T follicular helper cell (primary cell): ENCODE measurements at regions not wholly inside any gene's neighbourhood (a gene's known extent, or its start where the extent isn't known, plus 50 kb on each side); places are given as distances from the start of the nearest gene placed in this dataset.
"Not testable (repeated sequence)": the region's sequence is repeated elsewhere in the genome, so short reads cannot be mapped to it uniquely, and the experiment has no call there.

ENCODE experiments used
- DNase-seq: peaks from one replicate; pipeline ENCODE4 v3.0.0-alpha.2; 2020; ENCODE audit warnings: low read depth

GRCh38 chr14:53286301-53286700 is 133.2 kb upstream of the DDHD1 start:
- no peak for DNase-seq

DNA sequence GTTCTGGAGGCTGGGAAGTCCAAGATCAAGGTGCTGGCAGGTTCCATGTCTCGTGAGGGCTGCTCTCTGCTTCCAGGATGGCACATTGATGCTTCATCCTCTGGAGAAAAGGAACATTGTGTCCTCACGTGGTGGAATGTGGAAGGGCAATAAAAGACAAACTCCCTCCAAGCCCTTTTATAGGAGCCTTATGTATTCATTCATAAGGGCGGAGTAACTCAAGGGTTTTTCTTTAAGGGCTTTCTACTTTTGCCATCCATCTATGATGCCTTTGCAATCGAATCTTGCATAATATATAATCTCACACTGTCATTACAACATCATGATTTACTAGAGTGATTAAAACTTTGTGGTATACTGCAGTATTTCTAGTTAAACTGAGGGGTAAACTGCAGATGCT is 132.7 kb upstream of the DDHD1 start:
- no peak for DNase-seq

DNA sequence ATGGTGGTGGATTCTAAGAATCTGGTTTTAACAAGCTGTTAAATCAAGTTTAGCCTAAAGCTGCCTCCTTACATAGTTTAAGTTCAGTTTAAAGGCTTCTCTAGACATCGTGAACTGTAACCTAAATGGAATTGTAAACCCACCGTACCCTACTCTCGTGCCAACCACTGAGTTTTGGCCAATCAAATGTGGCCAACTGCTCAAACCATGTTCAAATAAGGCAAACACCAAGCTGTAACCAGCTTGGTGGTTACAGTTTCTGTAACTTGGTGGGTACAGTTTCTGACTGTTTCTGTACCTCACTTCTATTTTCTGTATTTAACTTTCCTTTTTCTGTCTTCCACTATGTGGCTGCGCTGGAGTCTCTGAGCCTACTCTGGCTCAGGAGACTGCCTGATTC is 131.9 kb upstream of the DDHD1 start:
- no peak for DNase-seq

DNA sequence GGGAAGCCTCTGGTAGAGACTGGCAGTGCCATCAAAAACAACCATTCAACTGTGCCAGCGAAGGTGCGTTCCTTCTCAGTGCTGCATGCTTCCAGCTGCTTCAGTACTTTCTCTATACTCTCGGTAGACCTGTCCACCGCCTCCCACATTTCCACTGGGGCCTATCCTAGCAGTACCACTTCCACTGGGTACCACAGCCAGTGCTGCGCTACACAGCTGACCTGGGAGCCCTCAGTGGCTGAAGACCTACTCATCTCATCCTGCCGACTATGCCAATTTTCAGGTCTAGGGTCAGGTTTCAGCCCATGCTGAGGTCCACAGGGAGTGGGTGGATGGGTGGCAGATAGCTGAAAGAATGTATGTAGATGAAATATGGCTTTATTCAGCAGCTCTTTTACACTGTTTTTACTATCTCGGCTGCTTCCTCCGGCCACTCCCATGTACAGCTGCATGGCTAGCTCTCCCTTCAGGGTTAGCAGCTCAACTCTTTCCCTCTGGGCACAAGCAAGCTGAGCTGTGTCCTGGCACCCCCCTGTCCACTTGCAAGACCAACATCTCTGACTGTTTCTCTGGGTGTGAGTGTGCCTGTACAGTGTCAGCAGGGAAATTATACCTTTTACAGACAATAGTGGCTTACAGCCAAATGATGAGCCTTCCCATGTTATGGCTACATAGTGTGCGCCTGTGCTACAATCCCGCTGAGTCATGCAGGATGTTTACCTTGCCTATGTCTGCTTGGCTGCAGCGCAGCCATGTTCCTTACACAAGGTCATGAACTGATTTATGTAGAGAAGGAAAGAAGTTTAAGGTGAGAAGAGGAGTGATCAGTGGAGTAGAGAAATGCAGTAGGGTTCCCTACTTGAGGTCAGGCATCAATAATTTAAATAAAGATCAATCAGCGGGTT is 125.7 kb upstream of the DDHD1 start:
- DNase-seq: no peak

DNA sequence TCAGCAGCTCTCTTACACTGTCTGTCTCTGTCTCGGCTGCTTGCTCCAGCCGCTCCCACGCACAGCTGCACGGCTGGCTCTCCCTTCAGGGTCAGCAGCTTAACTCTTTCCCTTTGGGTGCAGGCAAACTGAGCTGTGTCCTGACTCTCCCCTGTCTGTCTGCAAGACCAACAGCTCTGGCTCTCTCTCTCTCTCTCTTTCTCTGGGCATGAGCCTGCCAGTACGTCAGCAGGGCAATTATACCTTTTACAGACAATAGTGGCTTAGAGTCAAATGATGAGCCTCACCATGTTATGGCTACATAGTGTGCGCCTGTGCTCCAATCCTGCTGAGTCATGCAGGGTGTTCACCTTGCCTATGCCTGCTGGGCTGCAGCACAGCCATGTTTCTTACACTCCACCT is 120.5 kb upstream of the DDHD1 start:
- no peak for DNase-seq

DNA sequence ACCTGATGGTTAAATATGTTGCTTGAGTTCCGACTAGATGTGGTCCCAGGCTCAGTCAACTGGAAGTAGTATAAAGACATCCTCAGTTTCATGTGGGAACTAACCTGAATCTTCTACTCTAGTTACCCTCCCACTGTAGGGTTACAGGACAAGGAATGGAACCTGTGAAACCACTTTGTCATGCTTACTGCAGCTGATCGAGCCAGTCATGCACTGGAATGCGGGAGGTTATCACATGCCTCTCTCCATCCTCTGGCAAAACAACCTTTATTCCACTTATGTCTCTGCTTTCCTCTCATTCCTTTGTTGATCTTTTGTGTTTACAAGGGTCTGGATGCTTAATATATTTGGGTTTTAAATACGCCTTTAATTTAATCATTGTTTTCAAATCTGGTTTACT is 111.9 kb upstream of the DDHD1 start:
- DNase-seq: no peak

DNA sequence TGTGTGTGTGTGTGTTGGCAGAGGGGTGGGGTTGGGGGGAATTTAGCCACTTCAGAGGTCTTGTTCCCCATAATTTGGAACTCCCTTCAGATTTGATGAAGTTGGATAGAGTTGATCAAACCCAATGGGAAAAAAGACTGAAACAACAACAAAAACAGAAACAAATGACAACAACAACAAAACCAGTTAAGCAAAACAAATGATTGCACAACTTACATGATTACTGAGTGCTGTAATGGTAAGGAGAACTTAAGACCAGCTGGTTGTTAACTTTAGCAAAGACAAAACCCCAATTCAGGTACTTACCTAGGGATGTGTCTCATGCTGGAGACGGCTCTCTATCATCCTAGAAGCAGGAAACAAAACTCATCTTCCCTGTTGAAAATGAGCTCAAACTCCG is 107.8 kb upstream of the DDHD1 start:
- DNase-seq: no peak

- no peak for DNase-seq
Measured at GRCh38 chr14:53260286-53260685, 107.2 kb upstream of the DDHD1 start.

DNA sequence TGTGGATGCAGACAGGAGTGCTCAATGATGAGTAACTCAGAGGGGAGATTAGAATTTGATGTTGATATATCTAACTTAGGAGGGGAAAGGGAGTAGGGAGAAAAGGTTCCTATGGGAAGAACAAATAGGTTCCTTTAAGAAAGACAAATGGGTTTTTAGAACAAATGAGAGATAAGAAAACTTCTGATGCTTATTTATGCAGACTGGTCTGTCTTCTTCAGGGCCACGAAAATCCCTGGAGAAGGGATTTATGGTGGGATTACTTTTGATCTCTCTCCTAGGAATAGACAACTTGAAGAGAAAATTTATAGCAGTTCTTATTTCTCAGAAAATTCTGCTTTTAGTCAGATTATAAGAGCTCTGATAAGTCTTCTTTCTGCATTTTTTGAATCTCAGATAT is 99.0 kb upstream of the DDHD1 start:
- no peak for DNase-seq

DNA sequence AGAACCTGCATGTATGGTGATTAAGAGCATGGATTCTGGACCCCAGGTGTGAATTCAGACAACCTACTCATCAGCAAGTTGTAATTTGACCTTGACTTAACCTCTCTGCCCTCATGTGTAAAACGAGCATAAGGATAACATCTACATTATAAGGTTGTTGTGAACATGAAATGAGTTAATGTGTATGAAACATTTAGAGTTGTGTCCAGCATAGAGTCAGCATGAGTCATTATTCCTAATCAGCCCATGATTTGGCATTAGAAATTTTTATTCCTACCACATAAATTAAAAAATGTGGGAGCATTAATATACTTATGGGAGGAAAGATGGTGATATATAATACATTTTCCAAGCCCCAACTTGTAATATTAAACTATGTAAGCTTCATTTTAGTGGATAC is 95.9 kb upstream of the DDHD1 start:
- DNase-seq: no peak

- no peak for DNase-seq
Measured at GRCh38 chr14:53247596-53248370, 94.7 kb upstream of the DDHD1 start.

DNA sequence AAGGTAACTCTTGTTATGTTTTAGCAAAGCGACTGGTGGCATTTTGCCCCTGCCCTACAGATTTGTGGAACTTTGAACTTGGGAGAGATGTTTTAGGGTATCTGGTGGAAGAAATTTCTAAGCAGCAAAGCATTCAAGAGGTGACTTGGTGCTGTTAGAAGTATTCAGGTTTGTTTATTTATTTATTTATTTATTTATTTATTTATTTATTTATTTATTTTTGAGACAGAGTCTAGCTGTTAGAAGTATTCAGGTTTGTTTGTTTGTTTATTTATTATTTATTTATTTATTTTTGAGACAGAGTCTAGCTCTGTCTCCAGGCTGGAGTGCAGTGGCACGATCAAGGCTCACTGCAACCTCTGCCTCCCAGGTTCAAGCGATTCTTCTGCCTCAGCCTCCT is 89.8 kb upstream of the DDHD1 start:
- DNase-seq: not testable (repeated sequence)

DNA sequence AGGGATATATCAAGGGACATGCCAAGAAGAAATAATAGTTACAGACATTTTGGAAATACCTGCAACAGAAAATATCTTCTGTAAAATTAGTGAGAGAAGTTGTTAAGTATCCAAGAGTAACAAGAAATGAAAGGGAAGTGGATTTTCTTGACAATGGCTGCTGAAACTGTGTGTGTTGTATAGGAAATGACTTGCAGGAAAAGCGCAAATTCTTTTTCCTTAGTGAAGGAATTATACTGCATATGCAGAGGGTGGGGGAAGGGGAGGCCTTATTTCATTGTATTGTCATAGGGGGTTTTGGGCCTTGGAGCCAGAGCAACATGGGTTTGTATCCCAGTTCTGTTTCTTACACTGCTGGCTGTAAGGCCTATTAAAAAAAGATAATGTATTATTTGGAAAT is 84.4 kb upstream of the DDHD1 start:
- DNase-seq: no peak

- DNase-seq: no peak
Measured at GRCh38 chr14:53236708-53237107, 83.6 kb upstream of the DDHD1 start.

DNA sequence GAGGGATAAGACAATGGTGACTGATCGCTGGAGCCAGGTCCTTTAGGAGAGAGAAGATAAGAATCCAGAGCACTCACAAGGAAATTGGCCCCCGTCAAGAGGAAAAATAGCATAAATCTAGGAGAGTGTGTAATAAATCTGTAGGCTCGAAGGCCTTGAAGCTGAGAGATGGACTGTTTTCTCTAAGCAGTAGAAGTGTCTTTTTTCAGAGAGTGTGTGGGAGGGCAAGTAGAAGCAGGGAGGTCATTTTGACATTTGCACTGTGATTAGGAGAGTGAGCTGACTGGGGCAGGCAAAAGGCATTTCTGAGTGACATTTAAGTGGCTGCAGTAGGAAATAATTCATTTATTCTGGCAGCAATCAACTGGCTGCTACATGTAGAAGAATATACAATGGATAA is 78.0 kb upstream of the DDHD1 start:
- no peak for DNase-seq

GRCh38 chr14:53228966-53229365 is 75.8 kb upstream of the DDHD1 start:
- no peak for DNase-seq

- DNase-seq: no peak
Measured at GRCh38 chr14:53227154-53227718, 74.1 kb upstream of the DDHD1 start.

- no peak for DNase-seq
Measured at GRCh38 chr14:53226553-53226952, 73.4 kb upstream of the DDHD1 start.

DNA sequence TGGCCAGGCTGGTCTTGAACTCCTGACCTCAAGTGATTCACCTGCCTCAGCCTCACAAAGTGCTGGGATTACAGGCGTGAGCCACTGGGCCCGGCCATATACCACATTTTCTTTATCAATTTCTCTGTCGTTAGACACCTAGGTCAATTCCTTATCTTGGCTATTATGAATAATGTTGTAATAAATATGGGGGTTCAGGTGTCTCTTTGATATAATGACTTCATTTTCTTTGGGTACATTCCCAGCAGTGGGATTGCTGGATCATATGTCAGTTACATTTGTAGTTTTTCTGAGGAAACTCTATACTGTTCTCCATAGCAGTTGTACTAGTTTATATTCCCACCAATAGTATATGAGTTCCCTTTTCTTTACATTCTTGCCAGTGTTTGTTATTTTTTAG is 67.8 kb upstream of the DDHD1 start:
- DNase-seq: no peak

DNA sequence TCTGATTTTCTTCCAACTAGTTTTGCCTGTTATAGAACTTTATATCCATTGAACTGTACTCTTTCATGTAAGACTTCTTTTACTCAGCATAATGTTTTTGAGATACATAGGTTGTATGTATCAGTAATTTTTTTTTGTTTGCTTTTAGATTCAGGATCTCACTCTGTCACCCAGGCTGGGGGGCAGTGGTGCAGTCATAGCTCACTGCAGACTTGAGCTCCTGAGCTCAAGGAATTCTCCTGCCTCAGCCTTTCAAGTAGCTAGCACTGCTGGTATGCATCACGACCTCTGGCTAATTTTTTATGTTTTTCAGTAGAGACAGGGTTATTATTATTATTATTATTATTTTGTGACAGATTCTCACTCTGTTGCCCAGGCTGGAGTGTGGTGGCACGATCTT is 65.0 kb upstream of the DDHD1 start:
- no peak for DNase-seq

DNA sequence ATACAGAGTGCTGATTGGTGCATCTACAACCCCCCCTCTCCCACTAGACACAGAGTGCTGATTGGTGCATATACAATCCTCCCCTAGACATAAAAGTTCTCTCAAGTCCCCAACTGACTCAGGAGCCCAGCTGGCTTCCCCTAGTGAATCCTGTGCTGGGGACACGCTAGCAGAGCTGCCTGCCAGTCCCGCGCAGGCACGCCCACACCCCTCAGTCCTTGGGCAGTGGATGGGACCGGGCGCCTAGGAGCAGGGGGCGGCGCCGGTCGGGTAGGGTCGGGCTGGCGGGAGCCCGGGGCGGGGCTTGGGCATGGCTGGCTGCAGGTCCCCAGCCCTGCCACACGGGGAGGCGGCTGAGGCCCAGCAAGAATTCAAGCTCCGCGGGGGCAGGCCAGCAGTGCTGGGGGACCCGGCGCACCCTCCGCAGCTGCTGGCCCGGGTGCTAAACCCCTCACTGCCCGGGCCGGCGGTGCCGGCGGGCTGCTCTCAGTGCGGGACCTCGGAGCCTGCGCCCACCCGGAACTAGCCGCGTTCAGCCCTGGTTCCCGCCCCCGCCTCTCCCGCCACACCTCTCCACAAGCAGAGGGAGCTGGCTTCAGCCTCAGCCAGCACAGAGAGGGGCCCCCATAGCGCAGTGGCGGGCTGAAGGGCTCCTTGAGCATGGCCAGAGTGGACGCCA is 64.3 kb upstream of the DDHD1 start:
- peak; percentile 45 for DNase-seq

GRCh38 chr14:53216955-53217315 is 63.8 kb upstream of the DDHD1 start:
- not testable (repeated sequence) for DNase-seq
